ENCODE measurements at regions not wholly inside any gene's neighbourhood (a gene's known extent, or its start where the extent isn't known, plus 50 kb on each side); places are given as distances from the start of the nearest gene placed in this dataset.

DNA sequence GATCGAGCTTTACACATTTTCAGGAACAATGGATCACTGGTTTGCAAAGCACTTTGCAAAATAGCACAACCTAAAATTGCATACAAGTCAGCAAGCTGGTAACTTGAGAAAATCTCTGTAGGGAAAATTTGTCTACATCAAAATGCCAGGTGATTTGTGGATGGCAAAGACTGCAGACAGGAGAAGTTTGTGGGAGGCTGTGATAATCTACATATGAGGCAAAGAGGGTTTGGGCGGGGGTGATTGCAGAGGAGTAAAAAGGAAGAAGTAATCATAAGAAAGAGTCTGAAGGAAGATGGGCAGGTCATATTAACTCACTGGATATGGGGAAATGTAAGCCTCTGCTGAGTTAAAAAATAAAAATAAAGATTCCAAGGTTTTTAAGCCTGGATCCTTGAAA is 166.3 kb upstream of the STXBP5 start:
- TF ChIP-seq, protein P1, sequence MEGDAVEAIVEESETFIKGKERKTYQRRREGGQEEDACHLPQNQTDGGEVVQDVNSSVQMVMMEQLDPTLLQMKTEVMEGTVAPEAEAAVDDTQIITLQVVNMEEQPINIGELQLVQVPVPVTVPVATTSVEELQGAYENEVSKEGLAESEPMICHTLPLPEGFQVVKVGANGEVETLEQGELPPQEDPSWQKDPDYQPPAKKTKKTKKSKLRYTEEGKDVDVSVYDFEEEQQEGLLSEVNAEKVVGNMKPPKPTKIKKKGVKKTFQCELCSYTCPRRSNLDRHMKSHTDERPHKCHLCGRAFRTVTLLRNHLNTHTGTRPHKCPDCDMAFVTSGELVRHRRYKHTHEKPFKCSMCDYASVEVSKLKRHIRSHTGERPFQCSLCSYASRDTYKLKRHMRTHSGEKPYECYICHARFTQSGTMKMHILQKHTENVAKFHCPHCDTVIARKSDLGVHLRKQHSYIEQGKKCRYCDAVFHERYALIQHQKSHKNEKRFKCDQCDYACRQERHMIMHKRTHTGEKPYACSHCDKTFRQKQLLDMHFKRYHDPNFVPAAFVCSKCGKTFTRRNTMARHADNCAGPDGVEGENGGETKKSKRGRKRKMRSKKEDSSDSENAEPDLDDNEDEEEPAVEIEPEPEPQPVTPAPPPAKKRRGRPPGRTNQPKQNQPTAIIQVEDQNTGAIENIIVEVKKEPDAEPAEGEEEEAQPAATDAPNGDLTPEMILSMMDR (IDR thresholded peaks at IDR 0.05) = no peak
- TF ChIP-seq POLR2AphosphoS5 (IDR thresholded peaks at IDR 0.05; ENCODE audit: low read depth, low read length) (no peak), SIN3A (IDR thresholded peaks at IDR 0.05; ENCODE audit: borderline replicate concordance, insufficient read depth, low read depth, low read length) (no peak)
- TF ChIP-seq, protein P2, sequence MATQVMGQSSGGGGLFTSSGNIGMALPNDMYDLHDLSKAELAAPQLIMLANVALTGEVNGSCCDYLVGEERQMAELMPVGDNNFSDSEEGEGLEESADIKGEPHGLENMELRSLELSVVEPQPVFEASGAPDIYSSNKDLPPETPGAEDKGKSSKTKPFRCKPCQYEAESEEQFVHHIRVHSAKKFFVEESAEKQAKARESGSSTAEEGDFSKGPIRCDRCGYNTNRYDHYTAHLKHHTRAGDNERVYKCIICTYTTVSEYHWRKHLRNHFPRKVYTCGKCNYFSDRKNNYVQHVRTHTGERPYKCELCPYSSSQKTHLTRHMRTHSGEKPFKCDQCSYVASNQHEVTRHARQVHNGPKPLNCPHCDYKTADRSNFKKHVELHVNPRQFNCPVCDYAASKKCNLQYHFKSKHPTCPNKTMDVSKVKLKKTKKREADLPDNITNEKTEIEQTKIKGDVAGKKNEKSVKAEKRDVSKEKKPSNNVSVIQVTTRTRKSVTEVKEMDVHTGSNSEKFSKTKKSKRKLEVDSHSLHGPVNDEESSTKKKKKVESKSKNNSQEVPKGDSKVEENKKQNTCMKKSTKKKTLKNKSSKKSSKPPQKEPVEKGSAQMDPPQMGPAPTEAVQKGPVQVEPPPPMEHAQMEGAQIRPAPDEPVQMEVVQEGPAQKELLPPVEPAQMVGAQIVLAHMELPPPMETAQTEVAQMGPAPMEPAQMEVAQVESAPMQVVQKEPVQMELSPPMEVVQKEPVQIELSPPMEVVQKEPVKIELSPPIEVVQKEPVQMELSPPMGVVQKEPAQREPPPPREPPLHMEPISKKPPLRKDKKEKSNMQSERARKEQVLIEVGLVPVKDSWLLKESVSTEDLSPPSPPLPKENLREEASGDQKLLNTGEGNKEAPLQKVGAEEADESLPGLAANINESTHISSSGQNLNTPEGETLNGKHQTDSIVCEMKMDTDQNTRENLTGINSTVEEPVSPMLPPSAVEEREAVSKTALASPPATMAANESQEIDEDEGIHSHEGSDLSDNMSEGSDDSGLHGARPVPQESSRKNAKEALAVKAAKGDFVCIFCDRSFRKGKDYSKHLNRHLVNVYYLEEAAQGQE (IDR thresholded peaks at IDR 0.05; ENCODE audit: insufficient read depth in 1 of 2, low read depth in 2 of 2, low read length in 1 of 2) = no peak
